OCI-LY3 (cell line): ENCODE measurements at regions not wholly inside any gene's neighbourhood (a gene's known extent, or its start where the extent isn't known, plus 50 kb on each side); places are given as distances from the start of the nearest gene placed in this dataset.
"Not testable (repeated sequence)": the region's sequence is repeated elsewhere in the genome, so short reads cannot be mapped to it uniquely, and the experiment has no call there.

ENCODE experiments used
- CTCF ChIP-seq: fragments of 200-600, 300-600 bp; sonication (generic); IDR thresholded peaks from 2 replicates; pipeline ENCODE4 v1.5.1; 2014; ENCODE audit warnings: antibody characterized with exemption, low read length, low read depth
- EZH2phosphoT487 ChIP-seq: fragments of 200-600 bp; shearing (Covaris generic); IDR thresholded peaks from 2 replicates; pipeline ENCODE4 v1.6.1; 2018; ENCODE audit warnings: antibody characterized with exemption, mixed run types, low read depth

- not testable (repeated sequence) for TF ChIP-seq CTCF, EZH2phosphoT487
Observed at GRCh38 chr12:131227641-131228040, 273.9 kb downstream of the ADGRD1 start.
